K562 (cell line): ENCODE measurements at regions not wholly inside any gene's neighbourhood (a gene's known extent, or its start where the extent isn't known, plus 50 kb on each side); places are given as distances from the start of the nearest gene placed in this dataset.

Experiments
- ATAC-seq: fragments of 200-7000 bp; cut with Tn5 transposase; 3 replicates; pipeline ENCODE4 v1.9.1; 2020; ENCODE audit warnings: moderate library complexity
- BruUV-seq: library from RNA; stranded (reverse); fragments of 400-500 nt; replicated peaks from 2 replicates; lab custom pipeline; 2021; lab: Mats Ljungman, UMichigan
- CTCF ChIA-PET: fragments of 300-600 bp; formaldehyde crosslinking; extraction: SDS; loops from one replicate; lab custom pipeline; 2021; ENCODE audit warnings: low intra/inter-chr PET ratio; lab: Yijun Ruan, JAX
- POLR2A ChIA-PET: fragments of 300-600, 350-650 bp; sonication (Branson Sonifier 250); formaldehyde crosslinking; extraction: SDS; loops from one replicate; lab custom pipeline; 2021; ENCODE audit warnings: antibody characterized with exemption, inconsistent platforms; lab: Yijun Ruan, JAX
- DNase-seq, 4 experiments: peaks; one replicate each; pipeline versions ENCODE4 v3.0.0 to v3.0.0-alpha.2; 2011 to 2018; ENCODE audit warnings: low spot score in 3 of 4, mixed read lengths in 3 of 4; ENCODE audit errors: extremely low read depth in 1 of 4
- FAIRE-seq: peaks from 2 replicates; lab custom pipeline; 2011; peaks lifted over from hg19 to GRCh38; lab: Jason Lieb, UNC
- H2AFZ ChIP-seq: 2 replicates; pipeline ENCODE4 v1.6.0; 2011; ENCODE audit warnings: low read depth, low read length, control low read depth, inconsistent platforms
- H3K27ac ChIP-seq: fragments of 200-600 bp; 3 replicates; pipeline ENCODE4 v1.8.0; 2011; ENCODE audit warnings: low read depth, mild to moderate bottlenecking, control low read depth, inconsistent platforms, low read length, moderate library complexity, mixed read lengths; ENCODE audit errors: extremely low read depth
- H3K27me3 ChIP-seq, 2 experiments: fragments of 300-600 bp in 1 of 2; 2 replicates in 1 of 2; 3 replicates in 1 of 2; pipeline versions ENCODE4 v1.6.0 to v1.8.0; 2011; ENCODE audit warnings: inconsistent platforms in 2 of 2, low read length in 2 of 2, mild to moderate bottlenecking in 1 of 2, mixed read lengths in 1 of 2, moderate library complexity in 1 of 2; ENCODE audit not compliant: control insufficient read depth in 2 of 2, insufficient read depth in 2 of 2
- H3K36me3 ChIP-seq: fragments of 300-600 bp; 3 replicates; pipeline ENCODE4 v1.8.0; 2011; ENCODE audit warnings: mild to moderate bottlenecking, low read length, inconsistent platforms; ENCODE audit not compliant: control insufficient read depth, insufficient read depth
- H3K4me1 ChIP-seq, 2 experiments: fragments of 200-600 bp in 1 of 2; replicated peaks in 1 of 2; 2 replicates in 1 of 2; 3 replicates in 1 of 2; pipeline versions ENCODE4 v1.5.1 to v1.8.0; 2011; ENCODE audit warnings: inconsistent platforms in 2 of 2, low read length in 2 of 2, mild to moderate bottlenecking in 1 of 2, mixed read lengths in 1 of 2, moderate library complexity in 1 of 2; ENCODE audit not compliant: control insufficient read depth in 2 of 2, insufficient read depth in 2 of 2
- H3K4me2 ChIP-seq: 2 replicates; pipeline ENCODE4 v1.6.1; 2011; ENCODE audit warnings: low read length, control low read depth, inconsistent platforms, mixed read lengths; ENCODE audit not compliant: insufficient read depth
- H3K4me3 ChIP-seq: fragments of 200-600 bp; sonication (generic), shearing (Covaris generic); 2 replicates; pipeline ENCODE4 v1.5.1; 2016; ENCODE audit warnings: control low read depth, inconsistent platforms
- H3K79me2 ChIP-seq: fragments of 200-600 bp; 3 replicates; pipeline ENCODE4 v1.8.0; 2011; ENCODE audit warnings: low read length, inconsistent platforms; ENCODE audit not compliant: control insufficient read depth, insufficient read depth
- H3K9ac ChIP-seq, 2 experiments: 2 replicates each; pipeline versions ENCODE4 v1.6.0 to v1.6.1; 2011; ENCODE audit warnings: low read depth in 2 of 2, low read length in 2 of 2, control low read depth in 1 of 2, inconsistent platforms in 1 of 2, mild to moderate bottlenecking in 1 of 2, mixed read lengths in 1 of 2; ENCODE audit not compliant: insufficient read depth in 1 of 2
- H3K9me1 ChIP-seq: one replicate; pipeline ENCODE4 v1.6.0; 2011; ENCODE audit warnings: inconsistent platforms, mild to moderate bottlenecking, low read length, moderate library complexity; ENCODE audit not compliant: control insufficient read depth, insufficient read depth
- H3K9me3 ChIP-seq: replicated peaks from 2 replicates; pipeline ENCODE4 v1.5.1; 2011; ENCODE audit warnings: low read depth, low read length, inconsistent platforms; ENCODE audit not compliant: control insufficient read depth, insufficient read depth
- H4K20me1 ChIP-seq: replicated peaks from 2 replicates; pipeline ENCODE4 v1.6.1; 2011; ENCODE audit warnings: low read length, inconsistent platforms, mixed read lengths; ENCODE audit not compliant: control insufficient read depth, insufficient read depth
- HOXB6 ChIP-seq: fragments of 250-450 bp; sonication (Bioruptor Pico); IDR thresholded peaks from 2 replicates; pipeline ENCODE4 v1.5.1; 2022; ENCODE audit warnings: mild to moderate bottlenecking, borderline replicate concordance
- whole genome bisulfite sequencing: fragments of 100-300 bp; shearing (Covaris generic); methylation state at CpG from one replicate; pipeline ENCODE4 v1.1.6; 2016; ENCODE audit warnings: low coverage, mixed read lengths; ENCODE audit not compliant: insufficient coverage; ENCODE audit errors: missing lambda C conversion rate; 5-methylcytosine and 5-hydroxymethylcytosine counted together
- in situ Hi-C: fragments of 300-500 bp; cut with MboI; formaldehyde crosslinking; loops from 4 replicates; pipeline ENCODE4 v1.15.0; 2018; ENCODE audit warnings: inconsistent platforms, mixed read lengths
- intact Hi-C: fragments of 100-400 bp; cut with micrococcal nuclease; formaldehyde crosslinking; loops from 2 replicates; pipeline ENCODE4 v1.14.2; 2022
- TF ChIP-seq, protein P1 (sequence below), 3 experiments: fragments of 200-800 bp in 1 of 3; fragments of 250-450 bp in 1 of 3; fragments of 450-650 bp in 1 of 3; sonication (Bioruptor Pico) in 1 of 3; sonication (Bioruptor generic) in 1 of 3; formaldehyde crosslinking in 1 of 3; IDR thresholded peaks; 2 replicates each; pipeline versions ENCODE4 v1.6.1 to v1.8.0; 2016 to 2022; ENCODE audit warnings: mild to moderate bottlenecking in 2 of 3, missing genetic modification characterization in 2 of 3, missing compliant biosample characterization in 1 of 3, moderate library complexity in 1 of 3

DNA sequence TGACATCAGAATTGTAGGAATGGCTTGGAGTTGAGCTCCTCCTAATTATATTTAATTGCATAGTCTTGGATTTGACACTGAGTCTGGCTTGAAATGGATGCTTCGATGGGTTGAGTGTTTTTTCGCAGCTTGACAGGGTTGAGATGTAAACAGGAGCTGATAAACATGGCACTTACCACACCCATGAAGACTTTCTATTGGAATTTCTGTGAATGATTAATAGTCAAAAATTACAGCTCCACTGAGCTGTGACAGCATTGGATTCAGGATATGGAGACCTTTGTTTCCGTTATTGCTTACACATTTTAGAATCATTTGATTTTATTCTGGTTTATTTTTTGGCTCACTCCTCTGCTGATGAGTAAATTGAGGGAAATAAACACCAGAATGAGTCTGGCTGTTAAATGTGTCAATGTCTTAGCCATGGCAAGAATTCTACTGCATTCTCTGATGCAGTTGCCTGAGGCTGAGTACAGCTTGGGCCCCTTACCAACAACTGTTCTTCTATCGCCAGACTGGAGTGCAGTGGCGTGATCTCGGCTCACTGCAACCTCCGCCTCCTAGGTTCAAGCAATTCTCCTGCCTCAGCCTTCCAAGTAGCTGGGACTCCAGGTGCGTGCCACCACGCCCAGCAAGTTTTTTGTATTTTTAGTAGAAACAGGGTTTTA, 128.1 kb upstream of the DOK5 start:
- WGBS = 1% methylated on average over 9 of the region's 9 CpGs
- TF ChIP-seq HOXB6 (CRISPR knock-in tag) = no peak
- TF ChIP-seq, protein P1, sequence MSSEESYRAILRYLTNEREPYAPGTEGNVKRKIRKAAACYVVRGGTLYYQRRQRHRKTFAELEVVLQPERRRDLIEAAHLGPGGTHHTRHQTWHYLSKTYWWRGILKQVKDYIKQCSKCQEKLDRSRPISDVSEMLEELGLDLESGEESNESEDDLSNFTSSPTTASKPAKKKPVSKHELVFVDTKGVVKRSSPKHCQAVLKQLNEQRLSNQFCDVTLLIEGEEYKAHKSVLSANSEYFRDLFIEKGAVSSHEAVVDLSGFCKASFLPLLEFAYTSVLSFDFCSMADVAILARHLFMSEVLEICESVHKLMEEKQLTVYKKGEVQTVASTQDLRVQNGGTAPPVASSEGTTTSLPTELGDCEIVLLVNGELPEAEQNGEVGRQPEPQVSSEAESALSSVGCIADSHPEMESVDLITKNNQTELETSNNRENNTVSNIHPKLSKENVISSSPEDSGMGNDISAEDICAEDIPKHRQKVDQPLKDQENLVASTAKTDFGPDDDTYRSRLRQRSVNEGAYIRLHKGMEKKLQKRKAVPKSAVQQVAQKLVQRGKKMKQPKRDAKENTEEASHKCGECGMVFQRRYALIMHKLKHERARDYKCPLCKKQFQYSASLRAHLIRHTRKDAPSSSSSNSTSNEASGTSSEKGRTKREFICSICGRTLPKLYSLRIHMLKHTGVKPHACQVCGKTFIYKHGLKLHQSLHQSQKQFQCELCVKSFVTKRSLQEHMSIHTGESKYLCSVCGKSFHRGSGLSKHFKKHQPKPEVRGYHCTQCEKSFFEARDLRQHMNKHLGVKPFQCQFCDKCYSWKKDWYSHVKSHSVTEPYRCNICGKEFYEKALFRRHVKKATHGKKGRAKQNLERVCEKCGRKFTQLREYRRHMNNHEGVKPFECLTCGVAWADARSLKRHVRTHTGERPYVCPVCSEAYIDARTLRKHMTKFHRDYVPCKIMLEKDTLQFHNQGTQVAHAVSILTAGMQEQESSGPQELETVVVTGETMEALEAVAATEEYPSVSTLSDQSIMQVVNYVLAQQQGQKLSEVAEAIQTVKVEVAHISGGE (CRISPR knock-in tag; IDR thresholded peaks at IDR 0.05) = peak in 1 of 3 experiments; percentile 78; a peak in 1 of 6 replicates
- Histone ChIP-seq H3K27ac (no peak overlapping the region), H3K4me2 (no peak overlapping the region), H3K9ac (no peak overlapping the region), H3K36me3 (no peaks in the 10 kb centered on the region), H3K27me3 (no peaks in the 10 kb centered on the region), H2AFZ (no peak overlapping the region), H3K9me3 (no peaks in the 10 kb centered on the region), H3K4me3 (no peak overlapping the region), H3K9me1 (no peaks in the 10 kb centered on the region), H3K4me1 (no peaks in the 10 kb centered on the region), H3K79me2 (no peaks in the 10 kb centered on the region), H4K20me1 (no peaks in the 10 kb centered on the region)
- FAIRE-seq = no peak
- ChIA-PET CTCF (no interaction called here), POLR2A (no interaction called here)
- no peak for DNase-seq
- in situ Hi-C loops = no loop called here
- no peak for ATAC-seq
- intact Hi-C loops = no loop called here
- BruUV-seq = no TSS peak
